ENCODE measurements at regions not wholly inside any gene's neighbourhood (a gene's known extent, or its start where the extent isn't known, plus 50 kb on each side); places are given as distances from the start of the nearest gene placed in this dataset.
"Not testable (repeated sequence)": the region's sequence is repeated elsewhere in the genome, so short reads cannot be mapped to it uniquely, and the experiment has no call there.

DNA sequence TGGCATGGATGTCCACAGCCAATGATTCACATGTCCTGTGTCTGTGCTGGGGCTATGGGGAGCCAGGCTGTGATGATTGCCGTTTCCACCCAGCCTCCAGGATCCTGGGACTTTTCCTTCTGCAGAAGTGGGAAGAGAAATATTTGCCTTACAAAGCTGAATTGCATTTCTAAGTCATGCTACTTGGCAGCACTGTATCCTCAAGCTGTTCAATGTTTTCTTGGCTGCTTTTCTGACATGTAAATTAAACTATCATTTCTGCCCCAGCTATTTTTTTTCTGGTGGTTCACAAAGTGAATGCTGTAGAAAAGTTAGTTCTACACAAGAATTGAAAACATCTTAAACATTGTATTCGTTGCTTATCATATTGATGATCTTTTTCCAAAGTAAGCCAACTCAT is 51.9 kb upstream of the TCERG1L start:
- no peak for DNase-seq (ENCODE audit: low spot score)

DNA sequence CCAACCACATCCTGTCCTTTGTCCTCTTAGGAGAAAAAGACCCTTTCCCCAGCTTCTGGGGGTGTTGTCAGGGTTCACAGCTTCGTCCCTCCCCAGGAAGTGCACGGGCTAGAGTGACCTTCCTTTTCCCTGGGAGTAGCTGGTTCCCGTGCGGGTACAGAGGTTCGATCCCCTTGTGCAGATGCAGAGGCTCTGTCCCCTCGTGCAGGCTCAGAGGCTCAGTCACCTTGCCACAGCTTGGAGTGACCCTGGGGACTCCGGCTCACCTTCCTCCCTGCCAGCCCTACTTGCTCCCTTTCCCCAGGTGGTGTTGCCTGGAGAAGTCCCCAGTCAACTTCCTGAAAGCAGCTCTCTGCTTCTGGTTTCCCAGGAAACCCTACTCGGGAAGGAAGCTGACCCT is 60.0 kb upstream of the TCERG1L start:
- DNase-seq (ENCODE audit: low spot score), result no peak

DNA sequence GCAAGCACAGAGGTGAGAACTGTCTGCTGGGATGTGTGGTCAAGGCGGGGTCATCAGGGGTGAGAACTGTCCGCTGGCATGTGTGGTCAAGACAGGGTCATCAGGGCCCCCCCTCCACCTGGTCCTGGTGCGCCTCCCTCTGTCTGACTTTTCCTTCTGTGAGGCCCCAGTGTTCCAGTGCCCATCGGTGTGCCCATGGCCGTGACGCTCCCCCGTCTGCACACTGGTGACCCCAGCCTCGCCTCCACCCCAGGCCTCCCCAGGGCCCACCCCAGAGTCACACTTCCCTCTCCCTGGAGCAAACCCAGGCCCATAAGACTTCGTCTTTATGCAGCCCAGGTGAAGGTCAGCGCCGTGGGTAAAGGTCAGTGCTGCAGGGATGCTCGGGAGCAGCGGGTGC is 70.1 kb upstream of the TCERG1L start:
- DNase-seq (ENCODE audit: low spot score), result no peak

DNA sequence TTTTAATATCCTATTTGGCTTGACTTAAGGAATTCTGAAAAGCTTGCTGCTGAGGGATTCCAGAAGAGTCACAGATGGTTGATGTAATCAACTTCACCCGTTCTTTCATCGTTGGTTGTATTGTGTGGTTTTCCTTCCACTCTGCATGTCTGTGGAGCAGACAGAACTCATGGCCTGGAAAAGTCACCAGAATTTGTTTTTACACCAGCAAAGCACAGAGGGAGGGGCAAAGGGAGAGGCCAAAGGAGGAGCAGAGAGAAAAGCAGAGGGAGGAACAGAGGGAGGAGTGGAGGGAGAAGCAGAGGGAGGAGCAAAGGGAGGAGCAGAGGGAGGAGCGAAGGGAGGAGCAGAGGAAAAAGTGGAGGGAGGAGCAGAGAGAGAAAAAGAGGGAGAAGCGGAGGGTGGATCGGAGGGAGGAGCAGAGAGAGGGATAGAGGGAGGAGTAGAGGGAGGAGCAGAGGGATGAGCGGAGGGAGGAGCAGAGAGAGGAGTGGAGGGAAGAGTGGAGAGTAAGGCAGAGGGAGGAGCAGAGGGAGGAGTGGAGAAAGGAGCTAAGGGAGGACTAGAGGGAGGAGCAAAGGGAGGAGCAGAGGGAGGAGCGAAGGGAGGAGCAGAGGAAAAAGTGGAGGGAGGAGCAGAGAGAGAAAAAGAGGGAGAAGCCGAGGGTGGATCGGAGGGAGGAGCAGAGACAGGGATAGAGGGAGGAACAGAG is 73.8 kb upstream of the TCERG1L start:
- not testable (repeated sequence) for DNase-seq (ENCODE audit: low spot score)

DNA sequence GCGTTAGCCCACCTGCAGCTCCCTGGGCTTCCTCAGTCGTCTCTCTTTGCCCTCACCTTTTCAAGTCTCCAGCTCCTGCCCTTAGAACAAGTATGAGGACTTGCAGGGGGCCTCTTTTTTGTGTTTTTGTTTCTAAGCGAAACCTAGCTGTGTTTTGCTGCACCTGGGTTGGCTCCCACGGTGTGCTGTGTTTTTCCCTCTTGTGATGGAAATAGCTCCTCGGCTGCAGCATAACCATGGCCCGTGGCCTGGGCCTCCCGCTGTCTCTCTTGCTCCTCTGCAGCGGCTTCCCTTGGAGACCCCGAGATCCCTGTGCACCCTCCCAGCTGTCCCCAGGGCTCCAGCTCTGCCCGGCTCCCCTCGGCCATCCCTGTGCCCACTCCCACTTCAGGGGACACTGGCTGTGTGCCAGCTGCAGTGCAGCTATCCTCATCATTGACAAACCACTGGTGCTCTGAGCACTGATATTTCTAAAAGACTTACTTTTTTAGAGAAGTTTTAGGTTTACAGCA is 75.6 kb upstream of the TCERG1L start:
- no peak for DNase-seq (ENCODE audit: low spot score)

DNA sequence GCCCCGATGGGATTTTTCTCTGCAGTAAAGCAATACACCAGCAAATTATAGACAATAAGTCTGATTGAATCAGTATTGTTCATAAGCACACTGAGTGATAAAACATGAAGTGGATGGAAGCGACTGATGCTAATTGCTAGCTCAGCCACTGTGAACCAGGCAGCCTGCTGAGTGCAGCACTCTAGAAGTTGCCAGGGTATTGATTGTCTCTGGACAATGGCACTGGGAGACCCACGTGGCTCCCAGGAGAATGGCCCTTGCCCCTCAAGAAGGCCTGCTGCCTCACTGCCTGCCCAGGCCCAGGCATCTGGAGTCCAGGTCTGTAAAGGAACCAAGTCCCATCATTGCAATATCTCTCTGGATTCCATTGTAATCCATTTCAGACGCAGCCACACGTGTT is 80.4 kb upstream of the TCERG1L start:
- no peak for DNase-seq (ENCODE audit: low spot score)

DNA sequence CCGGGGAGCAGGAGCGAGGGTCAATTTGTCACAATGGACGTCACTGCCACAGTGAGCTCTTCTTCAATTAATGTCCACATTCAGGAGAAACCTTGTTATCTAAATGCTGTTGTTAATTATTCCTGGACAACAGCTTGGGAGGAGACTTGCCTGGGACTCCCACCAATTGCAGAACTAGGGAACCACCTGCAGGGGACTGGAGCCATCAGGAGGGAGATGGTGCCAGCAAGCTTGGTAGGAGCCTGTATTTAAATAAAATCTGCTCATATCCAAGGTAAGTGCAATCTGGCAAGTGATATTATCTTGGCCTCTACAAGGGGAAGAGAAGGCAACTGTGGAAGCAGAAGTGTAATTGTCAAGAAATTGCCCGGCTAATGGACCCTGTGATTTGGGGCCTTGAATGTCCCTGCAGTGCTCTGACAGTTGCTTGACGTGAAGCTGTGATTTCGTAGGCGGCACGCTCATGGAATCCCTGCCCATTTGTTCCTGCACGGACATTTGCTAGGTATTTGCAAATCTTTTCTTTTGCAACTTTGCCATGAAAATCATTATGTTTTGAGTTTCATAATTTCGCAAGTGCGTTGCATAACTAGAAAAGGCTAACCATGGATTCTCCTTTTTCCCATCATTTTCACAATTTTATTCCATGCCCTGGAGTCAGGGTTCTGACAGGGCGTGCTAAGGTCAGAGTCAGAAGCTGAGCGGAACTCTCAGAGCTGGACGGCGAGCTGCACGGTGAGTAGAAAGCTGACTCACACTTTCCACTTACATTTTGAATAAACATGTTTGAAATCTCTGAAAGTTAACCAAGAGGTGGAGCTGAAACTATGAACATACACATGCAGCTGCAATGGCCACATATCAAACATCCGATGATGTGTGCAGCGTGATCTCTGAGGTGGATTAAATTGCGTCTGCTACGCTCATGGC is 84.9 kb upstream of the TCERG1L start:
- DNase-seq (ENCODE audit: low spot score), result no peak

DNA sequence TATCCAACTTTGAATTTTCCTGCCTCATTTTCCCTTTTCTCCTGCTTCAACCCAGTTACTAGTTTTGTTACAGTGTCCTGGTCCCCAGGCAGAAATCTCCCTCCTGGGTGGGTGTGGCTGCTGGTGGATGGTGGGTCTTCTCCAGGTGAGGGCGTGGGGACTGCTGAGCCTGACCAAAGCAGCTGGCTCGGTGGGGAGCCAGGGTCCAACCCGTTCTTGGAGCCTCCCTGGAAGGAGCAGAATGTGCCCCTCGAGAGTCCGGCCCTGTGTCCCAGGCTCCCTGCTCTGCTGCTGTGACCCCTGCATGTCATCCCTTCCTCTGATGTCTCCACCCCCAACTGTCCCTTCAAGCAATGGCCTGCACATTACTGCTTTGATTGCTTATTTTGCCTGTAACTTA is 86.6 kb upstream of the TCERG1L start:
- DNase-seq (ENCODE audit: low spot score), result no peak

DNA sequence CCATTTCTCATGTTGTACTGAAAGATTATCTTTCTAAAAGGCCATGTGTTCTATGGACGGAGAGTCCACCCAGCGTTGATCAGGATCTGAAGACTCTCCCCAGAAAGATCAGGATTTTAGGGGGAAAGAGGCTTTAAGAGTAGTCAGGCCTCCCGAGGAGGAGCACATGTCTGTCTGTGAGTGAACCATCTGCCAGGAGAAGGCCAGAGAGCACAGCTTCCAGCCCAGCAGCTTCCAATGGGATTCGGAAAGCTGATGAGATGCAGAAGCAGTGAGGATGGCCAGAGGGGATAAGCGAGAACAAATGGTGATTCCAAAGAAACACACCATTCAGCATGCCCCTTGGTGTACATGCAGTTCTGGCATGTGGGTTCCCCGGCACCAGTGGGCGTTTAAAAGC is 88.5 kb upstream of the TCERG1L start:
- DNase-seq (ENCODE audit: low spot score), result no peak

DNA sequence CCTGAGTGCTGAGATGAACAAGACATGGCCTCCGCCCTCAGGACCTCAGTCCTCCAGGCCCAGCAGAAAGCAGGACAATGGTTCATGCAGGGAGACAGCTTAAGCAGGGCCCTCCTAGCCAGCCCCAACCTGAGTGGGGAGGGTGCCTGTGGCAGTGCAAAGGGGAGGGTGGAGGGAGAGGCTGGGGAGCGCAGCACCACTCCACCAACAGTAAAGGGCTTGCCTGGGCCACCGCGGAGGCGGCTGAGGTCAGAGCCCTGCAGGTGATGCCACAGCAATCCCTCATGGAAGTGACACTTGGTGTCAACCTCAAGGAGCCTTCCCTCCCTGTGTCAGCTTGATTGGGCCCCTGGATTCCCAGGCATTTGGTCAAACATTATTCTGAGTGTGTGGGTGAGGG is 89.0 kb upstream of the TCERG1L start:
- no peak for DNase-seq (ENCODE audit: low spot score)

DNA sequence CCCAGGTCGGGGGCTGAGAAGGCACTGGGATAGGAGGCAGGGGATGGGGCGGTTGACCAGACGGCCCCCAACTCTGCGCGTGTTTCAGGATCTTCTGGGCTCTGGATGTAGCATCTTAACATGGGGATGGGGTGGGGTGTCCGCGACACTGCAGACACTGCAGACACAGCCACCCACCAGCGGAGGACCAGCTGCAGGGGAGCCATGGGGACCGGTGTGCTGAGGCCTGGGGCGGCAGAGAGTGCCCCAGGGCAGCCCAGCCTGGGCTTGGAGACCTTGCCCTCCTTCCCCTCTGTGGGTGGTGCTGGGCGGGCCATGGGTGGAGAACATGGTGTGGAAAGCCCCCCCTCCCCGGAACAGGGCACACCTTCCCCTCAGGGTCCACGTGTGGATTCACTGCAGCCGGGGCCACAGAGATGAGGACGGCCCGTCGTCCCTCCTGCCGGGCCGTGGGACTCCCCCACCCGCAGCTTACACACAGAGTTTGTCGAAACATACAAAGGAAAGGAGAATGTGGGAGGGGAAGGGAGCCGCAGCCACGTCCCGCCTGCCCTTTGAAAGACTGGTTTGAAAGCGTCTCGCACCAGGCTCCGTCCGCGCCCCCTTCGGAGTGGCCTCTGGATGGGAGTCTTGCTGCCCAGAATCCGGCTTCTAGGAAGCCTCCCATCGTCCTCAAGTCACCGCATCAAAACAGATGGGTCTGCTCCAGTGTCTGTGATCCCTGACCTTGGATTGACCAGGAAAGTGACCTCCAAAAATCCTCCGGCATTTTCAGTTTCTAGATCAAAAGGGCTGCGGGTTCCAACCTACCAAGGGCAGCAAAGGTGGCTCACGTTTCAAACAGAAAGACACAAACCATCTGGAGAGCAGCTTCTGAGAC is 91.5 kb upstream of the TCERG1L start:
- no peak for DNase-seq (ENCODE audit: low spot score)

DNA sequence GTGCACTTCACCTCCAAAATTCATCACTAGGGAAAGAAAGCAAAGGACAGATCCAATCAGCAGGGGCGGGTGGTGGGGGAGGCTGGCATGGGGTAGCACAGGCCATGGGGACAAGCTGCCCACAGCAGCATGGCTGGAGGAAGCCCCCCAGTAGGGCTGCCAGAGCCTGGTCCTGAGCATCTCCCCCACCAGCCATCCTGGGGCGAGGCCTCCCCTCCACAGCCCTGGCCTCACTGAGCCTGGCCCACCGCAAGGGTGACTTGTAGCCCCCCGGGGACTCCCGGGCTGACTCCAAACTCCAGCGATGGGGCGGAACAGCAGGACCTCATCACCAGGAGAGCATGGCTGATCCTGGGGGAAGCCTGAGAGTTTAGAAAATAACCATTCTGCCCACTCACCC is 92.4 kb upstream of the TCERG1L start:
- DNase-seq (ENCODE audit: low spot score), result no peak

DNA sequence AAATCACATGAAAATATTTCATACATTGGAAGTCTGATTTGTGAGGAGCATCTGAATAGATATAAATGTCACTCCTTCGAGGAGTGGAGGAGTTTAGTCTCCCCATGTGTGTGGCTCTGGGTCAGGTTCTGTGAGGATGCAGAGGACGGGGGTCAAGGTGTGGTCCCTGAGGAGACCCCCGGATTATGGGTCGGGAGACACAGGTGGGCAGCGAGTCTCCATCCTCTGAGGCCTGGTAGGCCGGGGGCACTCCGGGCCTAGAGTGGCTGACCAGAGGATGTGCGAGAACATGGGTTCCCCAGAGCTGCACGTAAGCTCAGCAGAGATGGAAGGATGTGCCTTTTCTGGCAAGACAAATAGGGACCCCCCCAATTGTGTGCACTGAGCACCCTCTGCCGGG is 93.4 kb upstream of the TCERG1L start:
- DNase-seq (ENCODE audit: low spot score), result no peak

DNA sequence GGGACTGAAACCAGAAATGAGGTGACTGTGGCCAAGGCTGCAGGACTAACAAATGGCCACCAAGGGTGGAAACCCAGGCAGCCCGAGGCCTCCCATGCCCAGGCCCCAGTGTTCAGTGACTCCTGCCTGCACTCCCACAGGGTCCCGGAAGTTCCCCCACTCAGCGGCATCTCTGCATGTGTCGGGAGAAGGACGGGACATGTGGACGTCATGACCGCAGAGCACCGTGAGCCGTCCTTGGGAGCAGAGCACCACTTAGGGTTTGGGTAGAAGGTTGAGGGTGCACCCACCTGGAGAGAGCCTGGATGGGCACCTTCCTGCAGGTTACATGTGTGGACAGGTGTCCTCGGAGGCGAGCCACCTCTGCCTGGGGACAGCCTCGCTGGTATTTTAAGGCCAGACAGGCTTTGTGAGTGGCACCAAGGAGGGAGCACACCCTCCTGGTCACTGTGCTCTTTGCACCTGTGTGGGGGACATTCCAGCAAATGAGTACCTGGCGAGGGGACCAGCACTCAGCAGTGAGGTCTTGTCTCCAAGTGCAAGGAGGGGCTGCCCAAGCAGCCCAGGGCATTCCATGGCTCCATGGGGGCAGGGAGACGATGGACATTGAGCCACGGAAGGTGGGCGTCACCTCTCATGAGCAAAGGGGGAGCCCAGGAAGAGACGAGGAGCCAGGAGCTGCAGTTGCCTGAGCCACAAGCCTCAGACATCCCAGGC is 95.3 kb upstream of the TCERG1L start:
- DNase-seq (ENCODE audit: low spot score), result no peak

DNA sequence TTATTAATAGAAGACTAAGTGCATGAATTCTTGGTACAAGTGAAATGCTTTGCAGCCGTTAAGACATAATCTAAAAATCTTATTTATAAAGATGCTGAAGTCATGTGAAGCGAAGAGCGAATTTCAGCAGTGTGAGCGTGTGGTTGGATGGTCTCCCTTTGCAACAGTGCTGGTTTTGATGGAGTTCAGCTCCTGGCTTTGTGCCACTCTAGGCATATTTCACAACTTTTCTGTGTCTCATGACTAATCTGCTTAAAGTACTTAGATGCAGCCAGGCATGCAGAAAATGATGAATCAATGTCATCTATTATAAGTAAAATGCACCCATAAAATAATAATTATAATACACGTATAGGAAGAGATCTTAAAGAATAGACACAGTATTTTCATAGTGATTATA is 107.2 kb upstream of the TCERG1L start:
- DNase-seq (ENCODE audit: low spot score), result no peak

DNA sequence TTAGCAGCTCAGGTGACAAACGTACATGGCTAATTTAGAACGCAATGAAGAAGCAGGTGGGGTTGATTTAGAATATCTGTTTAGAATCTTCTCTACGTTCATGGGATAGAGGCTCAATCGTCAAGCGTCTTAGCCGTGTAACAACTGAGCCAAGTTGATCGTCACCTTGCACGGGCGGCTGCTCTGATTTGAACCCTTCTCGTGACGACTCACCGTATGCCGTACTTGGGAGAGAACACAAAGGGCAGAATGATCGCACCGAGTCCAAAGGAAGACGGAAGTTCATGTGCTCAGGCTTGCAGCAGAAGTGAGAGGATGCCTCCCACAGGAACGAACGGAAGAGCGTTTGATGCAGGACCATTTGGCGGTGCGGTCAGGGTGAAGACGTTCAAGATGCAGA is 108.3 kb upstream of the TCERG1L start:
- DNase-seq (ENCODE audit: low spot score), result no peak

DNA sequence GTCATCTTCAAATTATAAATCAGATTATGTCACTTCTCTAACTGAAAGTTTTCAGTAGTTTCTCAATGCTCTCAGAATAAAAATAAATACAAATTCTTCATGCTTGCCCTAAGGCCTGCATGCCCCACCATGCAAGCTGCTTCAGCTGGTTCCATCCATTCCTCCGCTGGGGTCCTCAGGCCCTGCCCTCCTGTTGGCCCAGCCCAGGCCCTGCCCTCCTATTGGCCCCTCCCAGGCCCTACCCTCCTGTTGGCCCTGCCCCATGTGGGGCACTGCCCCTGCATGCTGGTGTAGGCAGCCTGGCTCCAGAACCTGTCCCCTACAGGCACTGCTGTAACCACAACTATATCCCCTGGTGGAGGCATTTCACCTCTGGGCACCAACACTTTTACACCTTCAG is 109.3 kb upstream of the TCERG1L start:
- DNase-seq (ENCODE audit: low spot score), result no peak

DNA sequence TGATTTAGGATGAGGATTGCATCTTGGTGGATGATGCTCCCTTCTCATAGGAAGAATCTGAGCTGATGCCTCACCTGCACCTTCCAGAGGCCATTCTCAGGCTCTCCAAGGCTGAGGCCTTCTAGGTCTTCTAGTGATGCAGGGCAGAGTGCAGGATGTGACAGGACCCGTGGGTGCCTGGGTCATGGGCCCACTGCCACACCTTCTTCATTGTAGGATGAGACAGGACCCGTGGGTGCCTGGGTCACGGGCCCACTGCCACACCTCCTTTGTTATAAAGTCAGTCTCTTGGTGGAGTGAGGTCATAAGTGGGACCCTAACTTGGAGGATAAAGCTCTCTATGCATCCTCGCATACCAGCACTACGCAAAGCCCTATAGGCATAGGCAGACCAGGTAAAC is 109.9 kb upstream of the TCERG1L start:
- DNase-seq (ENCODE audit: low spot score), result no peak

DNA sequence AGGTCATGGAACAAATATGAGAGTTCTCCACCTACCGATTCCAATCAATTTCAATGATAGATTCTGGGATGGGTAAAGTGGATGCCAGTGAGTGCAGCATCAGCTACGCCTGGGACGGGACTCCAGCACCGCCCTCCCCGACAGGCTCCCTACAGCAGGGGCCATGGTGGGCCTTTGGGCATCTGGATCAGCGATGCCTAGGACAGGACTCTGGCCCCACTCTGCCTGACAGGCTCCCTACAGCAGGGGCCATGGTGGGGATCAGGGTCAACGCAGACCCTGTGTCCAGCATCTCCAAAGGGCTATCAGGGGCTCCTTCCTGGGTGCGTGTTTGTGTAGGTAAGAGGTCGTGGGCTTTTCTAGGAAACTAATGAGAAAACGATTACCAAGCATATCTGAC is 111.2 kb upstream of the TCERG1L start:
- no peak for DNase-seq (ENCODE audit: low spot score)

DNA sequence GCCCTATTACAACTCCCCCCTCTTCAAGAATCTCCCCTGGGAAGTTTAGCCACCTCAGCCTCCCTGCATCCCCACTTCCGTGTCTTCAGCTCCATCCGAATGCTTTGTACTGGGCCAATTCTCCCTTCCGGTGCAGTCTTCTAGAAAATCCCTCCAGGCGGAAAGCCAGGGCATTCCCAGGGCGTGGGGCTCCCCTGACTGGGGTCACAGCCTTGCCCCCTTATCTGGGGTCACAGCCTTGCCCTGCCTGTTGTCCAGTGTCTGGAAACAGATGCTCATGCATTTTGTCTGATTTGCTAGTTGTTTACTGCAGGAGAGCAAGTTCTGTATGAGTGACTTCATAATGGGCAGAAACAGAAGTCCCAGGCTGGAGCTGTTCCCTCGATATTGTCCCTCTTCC is 112.5 kb upstream of the TCERG1L start:
- no peak for DNase-seq (ENCODE audit: low spot score)

DNA sequence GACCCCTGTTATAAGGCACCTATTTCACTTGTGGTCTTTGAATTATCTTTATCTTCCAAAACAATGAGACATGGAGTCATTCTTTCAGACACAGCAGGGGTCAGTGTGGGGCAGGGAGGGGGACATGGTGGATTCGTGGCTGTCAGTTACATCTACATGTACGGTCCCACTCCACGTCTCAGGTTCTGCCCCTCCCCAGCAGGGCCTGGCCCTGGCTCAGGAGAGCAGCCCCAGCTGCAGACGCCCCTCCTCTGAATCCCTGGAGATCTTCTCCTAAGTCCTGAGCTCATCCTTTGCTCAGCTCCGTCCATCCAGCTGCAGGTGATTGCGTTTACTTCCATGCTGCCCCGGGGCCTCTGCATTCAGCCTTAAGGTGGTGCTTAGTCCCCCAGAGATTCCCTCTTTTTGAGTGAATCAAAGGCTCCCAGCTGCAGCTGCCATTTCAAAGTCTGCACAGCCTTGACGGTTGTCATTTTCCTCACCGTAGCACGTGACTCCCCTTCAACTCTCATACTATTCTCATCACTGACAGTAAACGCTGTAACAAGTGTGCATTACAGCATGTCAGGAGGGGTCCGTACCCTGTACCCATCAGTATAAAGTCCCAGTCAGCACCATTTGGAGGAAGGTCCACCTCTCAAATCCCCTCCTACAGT is 113.4 kb upstream of the TCERG1L start:
- DNase-seq (ENCODE audit: low spot score), result no peak
